Inferior parietal cortex (tissue), 1 donor: ENCODE measurements at regions not wholly inside any gene's neighbourhood (a gene's known extent, or its start where the extent isn't known, plus 50 kb on each side); places are given as distances from the start of the nearest gene placed in this dataset.

Experiments used
- DNase-seq: peaks from one replicate; pipeline ENCODE4 v3.0.0-alpha.2; 2016; ENCODE audit errors: extremely low spot score

DNA sequence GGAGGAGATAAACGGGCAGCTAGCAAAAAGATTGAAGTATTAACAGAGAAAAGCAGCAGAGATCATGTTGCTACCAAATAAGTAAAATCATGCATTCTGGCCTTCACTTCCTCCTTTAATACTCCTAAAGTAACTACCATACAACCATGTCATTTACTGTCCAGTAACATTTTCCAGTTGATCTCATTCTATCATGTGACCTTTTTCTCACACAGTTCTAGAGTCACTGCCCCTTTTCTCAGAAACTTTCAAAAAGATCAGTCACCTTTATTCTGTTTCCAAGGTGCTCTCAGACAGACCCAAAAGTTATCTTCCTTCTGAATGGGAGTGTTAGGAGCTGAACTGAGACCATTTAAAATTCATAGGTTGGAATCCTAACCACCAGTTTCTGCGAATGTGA is 984.4 kb downstream of the FAM181B start:
- no peak for DNase-seq

DNA sequence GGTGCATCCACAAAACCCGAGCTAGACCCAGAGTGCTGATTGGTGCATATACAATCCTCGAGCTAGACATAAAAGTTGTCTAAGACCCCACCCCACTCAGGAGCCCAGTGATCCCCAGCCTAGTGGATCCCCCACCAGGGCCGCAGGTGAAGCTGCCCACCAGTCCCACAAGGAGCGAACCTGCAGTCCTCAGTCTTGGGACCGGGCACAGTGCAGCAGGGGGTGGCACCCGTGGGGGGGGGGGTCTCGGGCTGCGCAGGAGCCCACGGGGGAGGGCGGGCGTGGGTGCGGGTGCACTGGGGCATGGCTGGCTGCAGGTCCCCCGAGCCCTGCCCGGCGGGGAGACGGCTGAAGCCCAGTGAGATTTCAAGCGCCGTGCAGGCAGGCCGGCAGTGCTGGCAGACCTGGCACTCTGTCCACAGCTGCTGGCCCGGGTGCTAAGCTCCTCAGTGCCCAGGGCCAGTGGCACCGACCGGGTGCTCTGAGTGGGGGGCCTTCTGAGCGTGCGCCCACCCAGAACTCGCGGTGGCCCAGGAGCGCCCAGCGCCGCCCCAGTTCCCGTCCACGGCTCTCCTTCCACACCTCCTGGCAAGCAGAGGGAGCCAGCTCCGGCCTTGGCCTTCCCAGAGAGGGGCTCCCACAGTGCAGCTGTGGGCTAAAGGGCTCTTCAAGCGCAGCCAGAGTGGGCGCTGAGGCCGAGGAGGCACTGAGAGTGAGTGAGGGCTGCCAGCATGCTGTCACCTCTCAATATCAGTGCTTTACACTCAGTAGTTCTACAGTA is 989.1 kb downstream of the FAM181B start:
- no peak for DNase-seq

DNA sequence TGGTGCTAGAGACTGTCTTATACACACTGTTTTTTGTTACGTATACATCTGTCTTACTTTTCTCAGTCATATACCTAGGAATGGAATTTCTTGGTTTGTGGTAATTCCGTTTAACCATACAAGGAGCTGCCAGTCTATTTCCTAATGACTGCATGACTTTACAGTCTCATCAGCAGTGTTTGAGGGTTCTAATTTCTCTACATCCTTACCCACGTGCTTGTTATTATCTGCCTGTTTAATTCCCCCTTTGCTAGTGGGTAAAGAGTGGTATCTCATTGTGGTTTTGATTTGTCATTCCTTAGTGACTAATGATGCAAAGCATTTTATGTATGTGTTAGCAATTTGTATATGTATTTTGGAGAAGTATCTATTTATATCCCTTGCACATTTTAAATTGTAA is 1008.0 kb downstream of the FAM181B start:
- no peak for DNase-seq

DNA sequence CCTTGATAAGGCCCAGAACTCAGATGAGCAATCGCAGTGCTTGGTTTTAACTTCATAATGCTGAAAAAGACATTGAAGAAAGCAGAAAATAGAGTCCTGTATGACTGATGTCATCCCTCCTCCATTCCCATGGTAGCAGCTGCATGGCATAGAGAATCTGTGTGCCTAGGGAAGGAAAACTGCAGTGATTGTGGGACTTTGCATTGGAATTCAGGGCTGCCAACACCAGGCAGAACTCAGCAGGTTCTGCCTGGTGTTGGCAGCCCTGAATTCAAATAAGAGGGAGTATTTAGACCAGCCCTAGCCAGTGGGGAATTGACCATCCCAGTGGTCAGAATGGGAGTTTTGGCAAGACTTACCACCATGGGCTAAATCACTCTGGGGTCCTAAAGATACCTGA is 1016.0 kb downstream of the FAM181B start:
- no peak for DNase-seq

DNA sequence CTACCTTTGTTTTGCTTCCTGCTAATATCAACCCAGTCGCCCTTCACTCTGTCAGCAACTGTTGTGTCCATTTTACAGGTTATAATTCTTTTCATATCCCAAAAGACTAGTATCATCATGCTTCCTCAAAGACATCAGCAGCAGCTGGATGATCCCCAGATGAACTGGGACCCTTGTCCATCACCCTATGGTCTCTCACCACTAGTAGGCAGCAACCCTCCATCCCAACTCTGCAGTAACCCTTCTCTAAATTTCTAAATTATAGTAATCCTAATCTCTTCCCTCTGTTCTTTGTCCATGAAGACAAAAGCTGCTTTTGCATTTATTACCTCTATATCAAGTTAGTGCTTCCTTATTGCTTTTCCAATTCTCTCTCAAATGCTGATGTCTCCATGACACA is 1025.8 kb downstream of the FAM181B start:
- no peak for DNase-seq

DNA sequence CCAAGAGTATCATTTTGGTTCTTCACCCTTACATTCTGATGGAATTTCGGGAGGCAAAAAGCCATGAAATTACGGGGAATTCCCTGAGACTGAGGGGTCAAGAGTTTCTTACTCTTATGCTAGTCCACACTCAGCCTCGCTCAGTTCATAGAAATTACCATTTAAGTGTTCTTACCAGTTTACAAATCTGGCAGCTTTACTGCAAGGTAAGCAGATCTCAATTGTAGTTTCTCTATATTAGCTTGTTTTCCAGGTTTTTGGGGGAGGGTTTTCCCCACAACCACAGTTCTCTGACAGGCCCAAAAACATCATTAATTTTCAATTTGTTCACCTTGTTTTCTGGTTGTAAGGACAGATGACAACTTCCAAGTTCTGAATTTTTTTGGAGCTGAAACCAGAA is 1028.4 kb downstream of the FAM181B start:
- no peak for DNase-seq

DNA sequence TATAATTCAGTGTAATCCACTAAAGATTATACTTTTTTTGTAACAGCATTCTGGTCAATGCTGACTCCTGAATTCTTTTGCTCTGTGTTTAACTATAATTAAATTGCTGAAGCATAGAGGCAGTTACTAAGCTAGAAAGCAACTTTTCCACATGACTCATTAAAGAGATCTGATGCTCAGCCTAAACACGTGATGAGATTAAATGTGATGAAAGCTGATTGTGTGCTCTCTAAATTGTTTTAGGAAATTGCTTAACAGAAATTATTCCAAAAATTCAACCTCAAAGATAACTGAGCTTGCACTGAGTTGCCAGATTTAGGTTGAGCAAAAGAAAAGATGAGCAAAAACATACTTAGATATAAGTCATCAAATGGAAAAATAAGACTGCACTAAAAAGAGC is 1033.6 kb downstream of the FAM181B start:
- DNase-seq, result no peak

DNA sequence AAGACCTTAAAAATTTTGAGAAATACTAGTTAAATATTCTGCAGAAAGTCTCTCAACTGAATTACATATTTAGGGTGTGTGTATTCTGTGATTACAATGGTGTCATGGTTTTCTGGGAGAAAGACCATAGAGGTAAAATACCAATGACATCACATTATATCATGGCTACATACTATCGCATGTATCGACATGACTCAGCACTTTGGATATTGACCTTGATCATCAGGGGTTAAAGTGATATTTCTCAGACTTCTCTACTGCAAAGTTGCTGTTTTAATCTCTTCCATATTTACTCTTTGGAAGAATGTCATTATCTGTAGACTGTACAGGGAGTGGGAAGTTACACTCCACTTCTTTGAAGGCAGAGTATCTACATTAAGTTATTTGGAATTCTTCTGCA is 1046.6 kb downstream of the FAM181B start:
- no peak for DNase-seq

DNA sequence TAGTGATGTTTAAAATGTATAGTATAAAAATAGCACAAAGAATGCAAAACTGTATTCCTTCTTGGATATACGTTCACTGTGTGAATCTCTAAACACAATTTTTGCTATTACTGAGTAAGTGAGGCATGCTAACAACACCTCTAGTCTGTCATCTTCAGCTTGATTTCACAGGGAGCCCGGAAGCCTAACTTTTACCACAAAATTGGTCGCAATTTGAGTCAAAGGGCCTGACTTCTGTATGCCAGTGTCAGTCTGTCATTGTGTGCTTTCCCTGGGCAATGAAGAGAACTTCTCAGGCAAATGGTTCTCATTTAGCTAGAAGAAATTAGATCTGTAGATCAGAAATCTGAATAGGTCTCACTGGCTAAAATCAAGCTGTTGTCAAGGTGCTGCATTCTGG is 1059.5 kb downstream of the FAM181B start:
- DNase-seq, result no peak

DNA sequence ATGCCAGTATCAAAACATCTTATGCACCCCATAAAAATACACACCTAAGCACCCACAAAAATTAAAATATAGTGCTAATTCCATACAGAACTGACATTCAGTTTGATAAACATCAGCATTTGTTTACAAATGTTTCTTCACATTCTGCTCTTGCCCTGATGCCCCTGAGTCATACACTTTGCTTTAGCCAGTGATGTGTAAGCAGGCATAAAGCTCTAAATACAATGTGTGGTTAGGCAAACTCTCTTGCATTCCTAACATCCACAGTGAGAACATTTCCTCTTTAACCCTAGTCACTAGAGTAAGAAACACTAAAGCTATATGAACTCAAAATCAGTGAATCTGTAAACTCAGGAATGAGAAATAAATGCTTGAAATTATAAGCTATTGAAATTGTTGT is 1060.7 kb downstream of the FAM181B start:
- DNase-seq, result no peak

DNA sequence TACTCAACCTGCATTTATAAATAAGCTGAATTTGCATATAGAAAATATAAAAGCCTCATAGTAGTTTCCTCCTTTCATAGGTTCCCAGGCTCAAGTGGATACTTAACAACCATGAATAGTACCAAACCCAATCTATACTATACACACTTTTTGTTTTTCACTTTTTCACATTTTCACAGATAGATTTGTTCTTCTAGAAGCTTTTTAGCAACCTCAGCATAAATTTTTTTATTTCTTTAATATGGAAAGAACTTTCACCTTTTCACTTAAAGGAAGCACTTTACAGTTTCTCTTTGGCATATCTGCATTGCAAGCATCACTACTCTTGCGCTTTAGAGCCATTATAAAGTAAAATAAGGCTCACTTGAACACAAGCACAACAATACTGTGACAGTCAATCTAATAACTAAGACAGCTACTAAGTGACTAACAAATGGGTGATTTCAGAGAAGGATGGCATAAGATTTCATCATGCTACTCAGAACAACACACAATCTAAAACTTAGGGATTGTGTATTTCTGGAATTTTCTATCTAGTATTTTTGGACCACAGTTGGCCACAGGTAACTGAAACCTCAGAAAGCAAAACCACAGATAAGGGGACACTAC is 1063.6 kb downstream of the FAM181B start:
- DNase-seq, result no peak

DNA sequence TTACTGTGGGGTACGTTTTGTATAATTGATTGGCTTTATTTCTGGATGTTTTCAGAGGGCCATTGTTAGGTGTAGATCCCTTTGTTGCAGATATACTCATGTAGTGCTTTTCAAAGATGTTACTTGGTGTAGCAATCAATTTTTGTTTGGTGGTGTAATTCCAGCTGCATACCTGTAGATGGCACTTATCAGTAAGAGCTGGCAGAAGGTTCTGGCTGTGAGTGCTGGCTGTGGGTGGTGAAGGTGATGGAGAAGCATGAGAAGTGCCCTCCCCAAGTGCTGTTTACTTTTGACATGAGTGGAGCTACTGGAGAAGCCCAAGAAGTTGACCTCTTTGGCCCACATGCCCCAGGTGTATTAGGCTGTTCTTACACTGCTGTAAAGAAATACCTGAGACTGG is 1074.9 kb downstream of the FAM181B start:
- no peak for DNase-seq

DNA sequence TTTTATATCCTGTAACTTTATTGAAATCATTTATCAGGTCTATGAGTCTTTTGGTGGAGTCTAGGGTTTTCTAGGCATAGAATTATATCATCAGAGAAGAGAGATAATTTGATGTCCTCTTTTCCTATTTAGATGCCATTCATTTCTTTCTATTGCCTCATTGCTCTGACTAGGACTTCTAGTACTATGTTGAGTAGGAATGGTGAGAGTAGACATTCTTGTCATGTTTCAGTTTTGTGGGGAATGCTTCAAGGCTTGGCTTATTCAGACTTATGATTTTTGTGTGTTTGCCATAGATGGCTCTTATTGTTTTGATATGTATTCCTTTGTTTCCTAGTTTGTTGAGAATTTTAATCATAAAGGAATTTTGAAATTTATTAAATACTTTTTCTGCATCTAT is 1078.3 kb downstream of the FAM181B start:
- DNase-seq, result no peak

DNA sequence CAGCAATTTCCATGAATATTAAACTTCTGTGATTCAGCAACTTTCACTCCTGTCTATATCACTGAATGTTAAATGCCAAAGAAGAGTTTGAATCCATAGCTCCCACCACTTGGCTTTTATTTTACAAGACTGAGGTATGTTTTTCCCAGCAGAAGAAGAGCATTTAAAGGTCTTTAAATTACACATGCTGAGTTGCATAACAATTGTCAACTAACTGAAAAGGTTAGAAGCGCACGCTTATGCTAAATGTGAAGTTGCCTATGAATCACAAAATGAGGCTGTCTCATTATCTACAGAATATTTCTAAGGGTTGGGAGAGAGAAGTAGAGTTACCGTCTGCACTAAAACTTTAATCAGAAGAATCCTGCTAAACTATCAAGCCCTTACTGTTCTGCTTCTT is 1086.3 kb downstream of the FAM181B start:
- DNase-seq, result no peak

DNA sequence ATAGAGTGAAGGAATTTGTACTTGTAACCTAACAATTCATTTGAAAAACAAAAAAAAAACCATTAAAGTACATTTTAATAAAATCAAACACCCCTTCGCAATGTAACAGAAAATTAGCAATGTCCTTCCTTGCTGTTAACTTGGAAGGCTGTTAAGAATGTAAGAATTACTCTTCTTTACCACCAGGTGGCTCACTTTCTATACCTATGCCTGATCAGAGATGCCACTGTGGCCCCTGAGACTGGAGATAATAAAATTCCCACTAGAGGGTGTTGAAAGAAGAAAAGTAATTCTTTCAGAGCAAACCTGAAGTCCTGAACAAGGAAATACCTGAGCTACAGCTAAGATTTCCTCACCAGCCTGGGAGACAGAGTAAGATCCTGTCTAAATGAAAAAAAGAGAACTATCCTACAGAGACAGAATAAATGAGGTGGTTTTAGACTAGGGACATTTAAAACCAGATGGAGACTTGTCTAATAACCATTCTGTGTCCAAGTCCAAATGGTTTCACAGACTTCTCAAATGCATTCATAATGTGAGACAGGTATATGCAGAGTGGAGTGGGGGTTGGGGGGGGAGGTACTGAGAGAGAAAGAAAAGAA is 1089.3 kb downstream of the FAM181B start:
- DNase-seq, result peak; percentile 73

DNA sequence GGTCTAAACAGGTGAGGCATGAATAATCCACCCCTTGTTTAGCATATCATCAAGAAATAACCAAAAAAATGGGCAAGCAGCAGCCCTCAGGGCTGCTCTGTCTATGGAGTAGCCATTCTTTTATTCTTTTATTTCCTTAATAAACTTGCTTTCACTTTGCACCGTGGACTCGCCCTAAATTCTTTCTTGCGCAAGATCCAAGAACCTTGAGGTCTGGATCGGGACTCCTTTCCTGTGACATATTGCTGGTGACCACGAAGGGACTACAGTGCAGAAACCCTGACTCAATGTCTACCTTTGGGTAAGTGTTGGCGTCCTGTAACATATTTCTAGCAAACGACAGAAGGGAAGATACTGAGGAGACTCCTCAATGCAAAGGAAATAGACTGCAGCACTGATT is 1099.2 kb downstream of the FAM181B start:
- no peak for DNase-seq

DNA sequence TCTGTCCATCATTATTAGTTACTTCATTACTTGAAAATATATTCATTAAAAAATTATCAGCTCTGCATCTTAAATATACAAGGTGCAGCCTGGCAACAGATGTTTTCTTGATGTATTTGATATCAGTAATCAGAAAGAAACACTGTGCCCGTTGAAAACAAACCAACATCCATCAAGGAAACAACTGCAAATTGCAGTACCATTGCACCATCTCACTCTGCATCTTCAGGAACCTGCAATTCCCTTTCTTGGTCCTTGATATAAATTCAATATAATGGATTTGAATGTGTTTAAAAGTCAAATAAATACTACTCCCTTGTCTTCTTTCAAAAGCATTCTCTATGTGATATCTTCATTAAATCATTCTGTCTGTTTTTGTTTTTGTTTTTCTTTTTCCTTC is 1131.2 kb downstream of the FAM181B start:
- no peak for DNase-seq

DNA sequence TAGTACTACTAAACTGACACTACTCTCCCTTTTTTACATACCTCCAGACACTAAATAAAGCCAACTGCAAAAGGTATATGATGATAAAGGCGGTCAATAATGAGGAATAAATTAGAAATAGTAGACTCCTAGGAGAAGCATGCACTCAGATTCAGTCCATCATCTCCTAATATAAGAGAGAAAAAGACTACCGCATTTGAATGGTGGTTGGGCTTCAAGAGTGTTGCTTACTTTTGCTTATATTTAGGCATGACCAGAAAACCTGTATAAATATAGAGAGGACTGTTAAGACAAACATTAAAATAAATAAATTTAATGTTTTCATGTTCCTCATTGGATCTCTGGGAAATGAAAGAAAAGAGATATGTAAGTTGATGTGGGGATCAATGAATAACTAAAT is 1137.0 kb downstream of the FAM181B start:
- DNase-seq, result no peak

DNA sequence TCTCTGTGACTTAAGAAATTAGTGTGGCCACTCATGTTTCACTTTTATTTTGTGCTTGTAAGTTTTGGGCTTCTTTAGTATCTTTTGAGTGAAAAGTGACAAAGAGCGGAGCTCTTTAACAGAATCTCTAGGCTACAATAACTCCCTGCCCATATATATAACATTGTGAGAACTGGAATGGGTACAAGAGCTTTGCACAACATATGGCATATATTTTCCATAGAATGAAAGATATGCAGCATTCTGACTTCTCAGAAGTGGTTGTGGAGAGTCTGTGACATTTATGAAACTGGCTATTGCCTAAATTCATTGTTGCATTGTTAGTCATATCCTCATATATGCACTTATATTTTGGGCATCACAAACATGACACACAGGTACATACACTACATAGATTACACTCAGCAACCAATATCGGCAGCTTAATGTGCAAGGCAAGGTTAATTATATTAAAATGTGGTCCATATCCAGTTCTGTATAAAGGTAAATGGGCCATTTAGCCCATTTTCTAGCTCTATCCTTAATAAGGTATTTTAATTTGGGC is 1148.2 kb downstream of the FAM181B start:
- DNase-seq, result no peak

DNA sequence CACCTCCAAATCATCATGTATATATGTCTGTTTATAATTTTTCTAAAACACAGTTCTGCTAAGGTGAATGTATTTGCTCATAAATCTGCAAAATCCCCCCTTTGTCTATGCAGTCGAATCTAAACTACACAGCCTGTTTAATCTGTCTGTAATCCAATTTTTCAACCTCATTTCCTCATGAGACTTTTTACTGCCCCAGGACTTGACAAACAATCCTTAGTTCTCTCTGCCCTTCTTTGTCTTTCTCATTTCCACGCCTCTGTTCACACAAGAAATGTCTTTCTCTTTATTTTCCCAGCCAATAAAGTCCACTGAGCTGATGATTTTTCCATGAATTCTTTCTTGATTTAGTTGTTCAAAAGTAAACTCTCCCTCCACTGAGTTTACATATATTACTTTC is 1154.3 kb downstream of the FAM181B start:
- DNase-seq, result no peak

DNA sequence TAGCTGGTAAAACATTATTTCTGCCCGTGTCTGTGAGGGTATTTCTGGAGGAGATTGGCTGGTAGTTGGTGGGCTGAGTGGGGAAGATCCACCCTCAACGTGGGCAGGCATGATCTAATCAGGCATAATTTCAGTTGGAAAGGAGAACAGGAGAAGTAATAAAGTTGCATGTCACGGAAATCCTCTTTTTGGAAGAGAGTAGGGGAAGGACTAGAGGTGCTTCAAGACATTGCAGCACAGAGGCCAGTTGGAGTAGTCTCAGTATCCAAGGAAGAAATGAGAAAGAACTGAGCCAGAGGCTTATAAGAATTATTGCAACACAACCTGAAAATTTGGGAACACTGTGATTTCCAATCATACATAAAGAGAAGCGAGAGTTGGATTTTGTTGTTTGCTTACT is 1155.1 kb downstream of the FAM181B start:
- no peak for DNase-seq

DNA sequence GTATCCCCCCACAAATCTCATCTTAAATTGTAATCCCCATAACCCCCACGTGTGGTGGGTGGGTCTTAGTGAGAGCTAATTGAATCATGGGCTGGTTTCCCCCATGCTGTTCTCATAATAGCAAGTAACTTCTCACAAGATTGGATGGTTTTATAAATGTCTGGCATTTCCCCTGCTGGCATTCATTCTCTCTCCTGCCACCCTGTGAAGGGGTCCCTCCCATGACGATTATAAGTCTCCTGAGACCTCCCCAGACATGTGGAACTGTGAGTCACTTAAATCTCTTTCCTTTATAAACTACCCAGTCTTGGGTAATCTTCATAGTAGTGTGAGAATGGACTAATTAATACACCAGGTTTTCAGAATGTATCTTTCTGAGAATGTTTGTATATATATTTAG is 1159.4 kb downstream of the FAM181B start:
- DNase-seq, result no peak

DNA sequence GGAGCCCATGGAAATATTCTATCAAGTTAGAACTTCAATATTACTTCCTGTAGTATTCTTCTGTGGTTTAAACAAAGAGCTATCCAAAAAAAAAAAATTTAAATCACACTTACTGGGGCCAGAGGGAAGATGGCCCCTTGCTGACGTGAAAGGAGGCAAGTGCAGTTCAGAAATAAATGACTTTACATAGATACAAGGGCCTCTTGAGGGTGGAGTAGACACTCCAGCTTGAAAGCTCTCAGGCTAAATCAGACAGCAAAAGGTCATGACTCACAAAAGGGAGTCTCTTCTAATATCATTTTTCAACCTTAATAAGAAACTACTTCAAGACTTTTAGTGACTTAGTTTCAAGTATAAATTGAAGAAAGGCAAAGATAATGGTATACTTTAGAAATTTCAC is 1160.3 kb downstream of the FAM181B start:
- DNase-seq, result no peak
